Renal cortical epithelial cell (primary cell): ENCODE measurements at regions not wholly inside any gene's neighbourhood (a gene's known extent, or its start where the extent isn't known, plus 50 kb on each side); places are given as distances from the start of the nearest gene placed in this dataset.
A peak's percentile ranks its signal among the peaks of the same experiment; 100 is the strongest.
"Not testable (repeated sequence)": the region's sequence is repeated elsewhere in the genome, so short reads cannot be mapped to it uniquely, and the experiment has no call there.

Source experiments
- DNase-seq: peaks from one replicate; pipeline ENCODE4 v3.0.0-alpha.2; 2011; ENCODE audit warnings: low read depth

GRCh38 chr5:24135536-24135935 is 509.2 kb downstream of the CDH10 start:
- DNase-seq, result peak; percentile 18

- DNase-seq, result no peak
Measured at GRCh38 chr5:24141046-24141445, 503.7 kb downstream of the CDH10 start.

- DNase-seq, result no peak
Measured at GRCh38 chr5:24142341-24142740, 502.4 kb downstream of the CDH10 start.

- DNase-seq, result no peak
Measured at GRCh38 chr5:24145806-24146205, 499.0 kb downstream of the CDH10 start.

GRCh38 chr5:24161559-24161958 is 483.2 kb downstream of the CDH10 start:
- peak; percentile 60 for DNase-seq

- no peak for DNase-seq
Measured at GRCh38 chr5:24162343-24162742, 482.4 kb downstream of the CDH10 start.

GRCh38 chr5:24163091-24163490 is 481.7 kb downstream of the CDH10 start:
- peak; percentile 93 for DNase-seq

- DNase-seq, result peak; percentile 98
Measured at GRCh38 chr5:24167806-24168205, 477.0 kb downstream of the CDH10 start.

GRCh38 chr5:24170026-24170425 is 474.8 kb downstream of the CDH10 start:
- DNase-seq, result no peak

- not testable (repeated sequence) for DNase-seq
Measured at GRCh38 chr5:24170930-24171329, 473.8 kb downstream of the CDH10 start.

- no peak for DNase-seq
Measured at GRCh38 chr5:24177821-24178220, 467.0 kb downstream of the CDH10 start.

GRCh38 chr5:24183981-24184380 is 460.8 kb downstream of the CDH10 start:
- DNase-seq, result no peak

- DNase-seq, result no peak
Measured at GRCh38 chr5:24188216-24188925, 456.4 kb downstream of the CDH10 start.

- no peak for DNase-seq
Measured at GRCh38 chr5:24196789-24197188, 448.0 kb downstream of the CDH10 start.

GRCh38 chr5:24208686-24209106 is 436.1 kb downstream of the CDH10 start:
- DNase-seq, result no peak

GRCh38 chr5:24215114-24215513 is 429.7 kb downstream of the CDH10 start:
- no peak for DNase-seq

GRCh38 chr5:24222876-24223275 is 421.9 kb downstream of the CDH10 start:
- DNase-seq, result no peak

- peak; percentile 24 for DNase-seq
Measured at GRCh38 chr5:24225051-24225450, 419.7 kb downstream of the CDH10 start.

GRCh38 chr5:24226479-24226878 is 418.3 kb downstream of the CDH10 start:
- peak; percentile 5 for DNase-seq

- peak; percentile 37 for DNase-seq
Measured at GRCh38 chr5:24227881-24228280, 416.9 kb downstream of the CDH10 start.

- DNase-seq, result peak; percentile 42
Measured at GRCh38 chr5:24232041-24232440, 412.7 kb downstream of the CDH10 start.

- DNase-seq, result no peak
Measured at GRCh38 chr5:24232929-24233498, 411.8 kb downstream of the CDH10 start.

- DNase-seq, result no peak
Measured at GRCh38 chr5:24235946-24236345, 408.8 kb downstream of the CDH10 start.

- peak; percentile 57 for DNase-seq
Measured at GRCh38 chr5:24245821-24246220, 399.0 kb downstream of the CDH10 start.
